ENCODE measurements at regions not wholly inside any gene's neighbourhood (a gene's known extent, or its start where the extent isn't known, plus 50 kb on each side); places are given as distances from the start of the nearest gene placed in this dataset.

- no peak overlapping the region for H2BK5ac ChIP-seq (ENCODE audit: low read depth, low read length, poor library complexity, severe bottlenecking)
- no peak overlapping the region for H3K9ac ChIP-seq (ENCODE audit: low read depth, low read length)
- dilution Hi-C loops (cut with HindIII; ENCODE audit: low sequenced_read_pairs, unreplicated experiment): no loop called here
- DNase-seq (no peak), ATAC-seq (ENCODE audit: low read depth) (no peak)
- no peak overlapping the region for H4K91ac ChIP-seq (ENCODE audit: insufficient read depth, low read depth, low read length)
- ChIA-PET POLR2A (ENCODE audit: unreplicated experiment) (no interaction called here), CTCF (no interaction called here)
- no peak overlapping the region for H2AK9ac ChIP-seq (replicated peaks; ENCODE audit: low read depth, low read length, poor library complexity)
- no CpG with 5 or more reads among the region's 4 CpGs for WGBS, 2 experiments (ENCODE audit: extremely low coverage in 2 of 2, insufficient read length in 1 of 2)
- H2AK5ac ChIP-seq (ENCODE audit: low read depth, low read length): no peak overlapping the region
- H3K9me3 ChIP-seq (ENCODE audit: control insufficient read depth, insufficient read depth, low read length): no peaks in the 10 kb centered on the region
- H4K5ac ChIP-seq (ENCODE audit: low read depth, low read length): no peak overlapping the region
- no peak overlapping the region for H2BK20ac ChIP-seq (ENCODE audit: low read depth, low read length)
- no peak overlapping the region for H2AFZ ChIP-seq (replicated peaks; ENCODE audit: low read length, poor library complexity)
- no peak overlapping the region for H4K8ac ChIP-seq (ENCODE audit: low read depth in 2 of 2, low read length in 2 of 2)
- H3K18ac ChIP-seq (ENCODE audit: low read depth, low read length): no peak overlapping the region
- H4K20me1 ChIP-seq (ENCODE audit: insufficient read depth, low read length): no peaks in the 10 kb centered on the region
- H3K23ac ChIP-seq (ENCODE audit: low read depth, low read length): no peak overlapping the region
- H3K56ac ChIP-seq (ENCODE audit: extremely low read depth, insufficient read depth, low read length): no peak overlapping the region
- no peak overlapping the region for H3K4me2 ChIP-seq (ENCODE audit: low read depth, low read length)
- H2BK15ac ChIP-seq (ENCODE audit: low read depth, low read length): no peak overlapping the region
- in situ Hi-C loops (cut with MboI; ENCODE audit: low sequenced_read_pairs): no loop called here
- H3K14ac ChIP-seq (replicated peaks; ENCODE audit: low read depth, low read length): no peak overlapping the region
- TF ChIP-seq POLR2A (IDR thresholded peaks at IDR 0.05; ENCODE audit: low read depth, low read length): no peak
- TF ChIP-seq NFE2L2 (IDR thresholded peaks at IDR 0.05; ENCODE audit: low read depth, low read length): no peak
- TF ChIP-seq CHD1 (IDR thresholded peaks at IDR 0.05; ENCODE audit: low read depth, low read length): no peak
- H3K4ac ChIP-seq (ENCODE audit: low read depth, low read length): no peak overlapping the region
- no peaks in the 10 kb centered on the region for H3K36me3 ChIP-seq (ENCODE audit: control insufficient read depth, insufficient read depth, low read length)
- intact Hi-C loops (cut with micrococcal nuclease): no loop called here
- no peak overlapping the region for H2BK120ac ChIP-seq (ENCODE audit: low read depth, low read length)
- no peaks in the 10 kb centered on the region for H3K4me1 ChIP-seq (ENCODE audit: control insufficient read depth, insufficient read depth, low read length)
- no peaks in the 10 kb centered on the region for H3K9me1 ChIP-seq (ENCODE audit: insufficient read depth, low read length)
- no peak overlapping the region for H3K27ac ChIP-seq (ENCODE audit: insufficient read depth, low read length)
- H3K27me3 ChIP-seq (ENCODE audit: control insufficient read depth, insufficient read depth, low read length): no peaks in the 10 kb centered on the region
- H3K79me1 ChIP-seq (ENCODE audit: low read depth in 1 of 2, low read length in 2 of 2): no peaks in the 10 kb centered on the region
- H3K4me3 ChIP-seq (ENCODE audit: insufficient read depth, low read depth, low read length): no peak overlapping the region
- BruUV-seq (replicated peaks): no TSS peak
Measured at GRCh38 chr6:168985705-168986104, 267.9 kb downstream of the THBS2 start.
